Activated T-cell treated with anti-CD3 and anti-CD28 coated beads, Interleukin-2, amount 50 U/mL, for 72 hours (primary cell): ENCODE measurements at regions not wholly inside any gene's neighbourhood (a gene's known extent, or its start where the extent isn't known, plus 50 kb on each side); places are given as distances from the start of the nearest gene placed in this dataset.
"Not testable (repeated sequence)": the region's sequence is repeated elsewhere in the genome, so short reads cannot be mapped to it uniquely, and the experiment has no call there.

Experiments used
- ATAC-seq, 2 donors: fragments of 150-1000 bp; cut with Tn5 transposase; replicated peaks in 1 of 2; 2 replicates each; pipeline ENCODE4 v1.10.0; 2021; ENCODE audit warnings: moderate library complexity in 2 of 2, mild to moderate bottlenecking in 1 of 2
- DNase-seq, 2 donors: peaks; one replicate each; pipeline ENCODE4 v3.0.0; 2021 to 2022; ENCODE audit warnings: mixed read lengths in 1 of 2
- H3K27ac Mint-ChIP-seq: one replicate; pipeline ENCODE4 v1.8.0; 2022; ENCODE audit warnings: mild to moderate bottlenecking, moderate library complexity, mixed read lengths
- H3K27me3 Mint-ChIP-seq: one replicate; pipeline ENCODE4 v1.8.0; 2022; ENCODE audit warnings: low read depth, mixed read lengths
- H3K36me3 Mint-ChIP-seq, 2 donors: one replicate each; pipeline ENCODE4 v1.8.0; 2022; ENCODE audit warnings: mixed read lengths in 2 of 2, mild to moderate bottlenecking in 1 of 2; ENCODE audit not compliant: insufficient read depth in 2 of 2
- H3K4me1 Mint-ChIP-seq: one replicate; pipeline ENCODE4 v1.8.0; 2022; ENCODE audit warnings: low read depth, mixed read lengths
- H3K4me3 Mint-ChIP-seq, 2 donors: one replicate each; pipeline ENCODE4 v1.8.0; 2022; ENCODE audit warnings: mild to moderate bottlenecking in 2 of 2, mixed read lengths in 2 of 2, moderate library complexity in 2 of 2
- H3K9me3 Mint-ChIP-seq, 2 donors: one replicate each; pipeline ENCODE4 v1.8.0; 2022; ENCODE audit warnings: mixed read lengths in 2 of 2

- peaks cover 26 to 34% of the 10 kb centered on the region in 2 donors for H3K9me3 Mint-ChIP-seq
- H3K4me1 Mint-ChIP-seq: no peaks in the 10 kb centered on the region
- ATAC-seq: no peak
- no peaks in the 10 kb centered on the region for H3K27me3 Mint-ChIP-seq
- peaks cover 11 to 41% of the 10 kb centered on the region in 2 donors for H3K36me3 Mint-ChIP-seq
- no peak overlapping the region for H3K27ac Mint-ChIP-seq
- DNase-seq: no peak
- no peak overlapping the region for H3K4me3 Mint-ChIP-seq
These were observed 581.2 kb downstream of the ALG10 start for GRCh38 chr12:34603382-34604035.

DNA sequence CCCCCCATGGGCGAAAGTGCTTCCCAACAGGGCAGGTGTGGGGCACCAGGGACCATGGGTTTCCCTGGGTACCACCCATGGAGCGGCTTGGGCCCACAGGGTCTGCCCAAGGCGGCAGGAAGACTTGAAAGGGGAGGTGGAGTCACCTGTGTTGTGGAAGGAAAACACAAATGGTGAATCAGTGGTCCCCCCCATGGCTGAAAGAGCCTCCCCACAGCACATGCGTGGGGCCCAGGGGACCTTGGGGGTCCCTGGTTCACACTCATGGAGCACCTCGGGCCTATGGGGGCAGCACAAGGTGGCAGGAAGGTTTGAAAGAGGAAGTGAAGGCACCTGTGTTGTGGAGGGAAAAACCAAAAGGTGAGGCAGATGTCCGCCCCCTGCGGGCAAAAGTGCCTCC lies 581.9 kb downstream of the ALG10 start:
- DNase-seq: no peak
- no peak for ATAC-seq
- Mint-ChIP-seq H3K27ac (no peak overlapping the region), H3K9me3 (peaks cover 24 to 32% of the 10 kb centered on the region in 2 donors), H3K27me3 (no peaks in the 10 kb centered on the region), H3K4me1 (no peaks in the 10 kb centered on the region), H3K36me3 (peaks cover 11 to 39% of the 10 kb centered on the region in 2 donors), H3K4me3 (no peak overlapping the region)

DNA sequence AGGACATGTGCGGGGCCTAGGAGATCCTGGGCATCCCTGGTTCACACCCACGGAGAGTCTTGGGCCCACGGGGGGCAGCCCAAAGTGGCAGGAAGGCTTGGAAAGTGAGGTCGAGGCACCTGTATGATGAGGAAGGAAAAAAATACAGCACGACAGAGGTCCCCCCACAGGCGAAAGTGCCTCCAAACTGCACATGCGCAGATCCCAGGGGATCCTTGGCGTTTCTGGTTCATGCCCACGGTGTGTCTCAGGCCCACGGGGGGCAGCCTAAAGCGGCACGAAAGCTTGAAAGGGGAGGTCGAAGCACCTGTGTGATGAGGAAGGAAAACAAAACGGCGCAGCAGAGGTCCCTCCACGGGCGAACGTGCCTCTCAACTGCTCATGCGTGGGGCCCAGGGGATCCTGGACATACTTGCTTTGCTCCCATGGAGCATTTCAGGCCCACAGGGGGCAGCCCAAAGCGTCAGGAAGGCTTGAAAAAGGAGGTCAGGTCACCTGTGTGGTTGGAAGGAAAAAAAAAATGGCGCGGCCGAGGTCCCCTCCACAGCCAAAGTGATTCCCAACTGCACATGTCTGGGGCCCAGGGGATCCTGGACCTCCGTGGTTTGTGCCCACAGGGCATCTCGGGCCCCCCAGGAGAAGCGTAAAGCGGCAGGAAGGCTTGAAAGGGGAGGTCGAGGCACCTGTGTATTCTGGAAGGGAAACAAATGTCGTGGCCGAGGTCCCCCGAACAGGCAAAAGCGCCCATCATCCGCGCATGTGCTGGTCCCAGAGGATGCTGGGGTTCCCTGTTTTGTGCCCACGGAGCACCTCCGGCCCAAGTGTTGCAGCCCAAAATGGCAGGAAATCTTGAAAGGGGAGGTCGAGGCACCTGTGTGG lies 582.6 kb downstream of the ALG10 start:
- ATAC-seq: no peak
- Mint-ChIP-seq H3K36me3 (peaks cover 11 to 42% of the 10 kb centered on the region in 2 donors), H3K9me3 (peaks cover 24 to 30% of the 10 kb centered on the region in 2 donors)

GRCh38 chr12:34605510-34605887 lies 583.2 kb downstream of the ALG10 start:
- Mint-ChIP-seq H3K4me1 (no peaks in the 10 kb centered on the region), H3K27ac (no peak overlapping the region), H3K36me3 (peaks cover 11 to 37% of the 10 kb centered on the region in 2 donors), H3K9me3 (peaks cover 21 to 30% of the 10 kb centered on the region in 2 donors), H3K4me3 (no peak overlapping the region), H3K27me3 (no peaks in the 10 kb centered on the region)
- ATAC-seq: no peak
- no peak for DNase-seq

More for the DNA sequence above, 582.6 kb downstream of the ALG10 start:
- DNase-seq: no peak
- no peaks in the 10 kb centered on the region for H3K27me3 Mint-ChIP-seq
- H3K27ac Mint-ChIP-seq: no peak overlapping the region
- H3K4me3 Mint-ChIP-seq: no peak overlapping the region
- H3K4me1 Mint-ChIP-seq: no peaks in the 10 kb centered on the region

GRCh38 chr12:34605955-34606748 lies 583.9 kb downstream of the ALG10 start:
- Mint-ChIP-seq H3K36me3 (peaks cover 9 to 31% of the 10 kb centered on the region in 2 donors), H3K9me3 (peaks cover 20 to 30% of the 10 kb centered on the region in 2 donors), H3K4me3 (no peak overlapping the region), H3K27ac (no peak overlapping the region), H3K27me3 (no peaks in the 10 kb centered on the region), H3K4me1 (no peaks in the 10 kb centered on the region)
- DNase-seq: no peak
- no peak for ATAC-seq

- Mint-ChIP-seq H3K4me1 (no peaks in the 10 kb centered on the region), H3K27me3 (no peaks in the 10 kb centered on the region), H3K4me3 (no peak overlapping the region), H3K9me3 (peaks cover 20 to 31% of the 10 kb centered on the region in 2 donors), H3K27ac (no peak overlapping the region), H3K36me3 (peaks cover 9 to 27% of the 10 kb centered on the region in 2 donors)
- DNase-seq (no peak), ATAC-seq (no peak)
These were observed 584.6 kb downstream of the ALG10 start for GRCh38 chr12:34606749-34607519.

- Mint-ChIP-seq H3K27ac (no peak overlapping the region), H3K9me3 (peaks cover 19 to 30% of the 10 kb centered on the region in 2 donors), H3K36me3 (peaks cover 6 to 25% of the 10 kb centered on the region in 2 donors), H3K27me3 (no peaks in the 10 kb centered on the region), H3K4me1 (no peaks in the 10 kb centered on the region), H3K4me3 (no peak overlapping the region)
- ATAC-seq: no peak
- no peak for DNase-seq
These were observed 585.4 kb downstream of the ALG10 start for GRCh38 chr12:34607520-34608195.

- DNase-seq, ATAC-seq, H3K27ac Mint-ChIP-seq, H3K4me3 Mint-ChIP-seq, H3K27me3 Mint-ChIP-seq, H3K4me1 Mint-ChIP-seq: not testable (repeated sequence)
- Mint-ChIP-seq H3K36me3 (peaks cover 11 to 41% of the 10 kb centered on the region in 2 donors), H3K9me3 (peaks cover 29 to 37% of the 10 kb centered on the region in 2 donors)
These were observed 591.7 kb downstream of the ALG10 start for GRCh38 chr12:34613988-34614387.

DNA sequence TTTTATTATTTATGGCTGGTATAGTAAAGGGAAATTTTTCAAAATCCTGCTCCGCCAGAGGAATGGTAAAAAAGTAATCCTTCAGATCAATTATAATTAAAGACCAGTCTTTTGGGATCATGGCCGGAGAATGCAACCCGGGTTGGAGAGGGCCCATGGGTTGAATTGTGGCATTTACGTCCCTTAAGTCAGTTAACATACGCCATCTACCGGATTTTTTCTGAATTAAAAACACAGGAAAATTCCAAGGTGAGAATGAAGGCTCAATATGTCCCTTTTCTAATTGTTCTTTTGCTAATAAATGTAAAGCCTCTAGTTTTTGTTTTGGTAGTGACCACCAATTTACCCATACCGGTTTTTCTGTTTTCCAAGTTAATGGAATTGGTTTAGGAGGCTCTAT lies 602.8 kb downstream of the ALG10 start:
- no peaks in the 10 kb centered on the region for H3K4me1 Mint-ChIP-seq
- no peak for ATAC-seq
- DNase-seq: no peak
- H3K4me3 Mint-ChIP-seq: no peak overlapping the region
- peaks cover 14 to 20% of the 10 kb centered on the region in 2 donors for H3K9me3 Mint-ChIP-seq
- no peak overlapping the region for H3K27ac Mint-ChIP-seq
- no peaks in the 10 kb centered on the region for H3K27me3 Mint-ChIP-seq
- H3K36me3 Mint-ChIP-seq: peaks cover 0 to 2% of the 10 kb centered on the region in 2 donors

DNA sequence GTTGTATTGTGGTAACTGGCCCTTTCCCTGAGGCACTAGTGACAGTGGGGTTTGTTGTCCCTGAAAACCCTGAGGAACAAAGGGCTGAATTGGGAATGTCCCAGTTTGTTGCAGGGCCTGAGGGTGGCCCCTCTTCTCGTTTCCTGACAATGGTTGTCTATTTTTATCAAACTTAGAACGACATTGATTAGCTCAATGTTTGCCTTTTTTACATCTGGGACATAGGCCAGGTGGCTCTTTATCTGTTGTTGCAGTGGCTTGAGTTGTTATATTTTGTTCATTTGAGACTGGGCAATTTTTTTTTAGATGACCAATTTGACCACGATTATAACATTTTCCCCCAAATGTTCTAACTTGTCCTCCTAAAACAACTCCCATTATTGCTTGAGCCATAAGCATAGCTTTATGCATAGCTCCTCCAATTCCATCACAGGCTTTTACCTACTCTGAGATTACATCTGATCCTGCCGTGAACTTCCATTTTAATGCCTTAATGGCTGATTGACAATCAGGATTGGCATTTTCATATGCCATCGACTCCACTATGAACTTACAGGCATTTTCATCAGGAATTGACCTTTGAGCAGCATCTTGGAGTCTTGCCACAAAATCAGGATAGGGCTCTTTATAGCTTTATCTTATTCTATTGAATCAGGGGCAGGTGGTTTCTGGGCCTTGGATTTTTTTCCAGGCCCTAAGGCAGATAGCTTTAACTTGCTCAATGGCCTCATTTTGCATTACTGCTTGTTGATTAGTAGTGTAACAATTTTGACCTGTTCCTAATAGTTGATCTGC lies 604.3 kb downstream of the ALG10 start:
- H3K4me3 Mint-ChIP-seq: no peak overlapping the region
- H3K27ac Mint-ChIP-seq: no peak overlapping the region
- H3K9me3 Mint-ChIP-seq: peaks cover 11 to 20% of the 10 kb centered on the region in 2 donors
- ATAC-seq: no peak
- no peaks in the 10 kb centered on the region for H3K4me1 Mint-ChIP-seq
- DNase-seq: no peak
- H3K36me3 Mint-ChIP-seq: peaks cover 3 to 4% of the 10 kb centered on the region in 2 donors
- no peaks in the 10 kb centered on the region for H3K27me3 Mint-ChIP-seq
